ENCODE measurements at regions not wholly inside any gene's neighbourhood (a gene's known extent, or its start where the extent isn't known, plus 50 kb on each side); places are given as distances from the start of the nearest gene placed in this dataset.

- no peak for TF ChIP-seq CTCF (conservative IDR thresholded peaks at IDR 0.05)
- no peak for TF ChIP-seq EZH2 (IDR thresholded peaks at IDR 0.05; ENCODE audit: low read depth)
Observed at GRCh38 chr2:207464007-207464406, 65.8 kb upstream of the CREB1 start.

Measured in PC-9 (cell line).